Kidney glomerular epithelial cell (primary cell): ENCODE measurements at regions not wholly inside any gene's neighbourhood (a gene's known extent, or its start where the extent isn't known, plus 50 kb on each side); places are given as distances from the start of the nearest gene placed in this dataset.

ENCODE experiments used
- DNase-seq: peaks from one replicate; lab custom pipeline; 2025; lab: John Stamatoyannopoulos, UW

GRCh38 chr6:90435207-90435899, 138.7 kb upstream of the BACH2 start:
- no peak for DNase-seq

DNA sequence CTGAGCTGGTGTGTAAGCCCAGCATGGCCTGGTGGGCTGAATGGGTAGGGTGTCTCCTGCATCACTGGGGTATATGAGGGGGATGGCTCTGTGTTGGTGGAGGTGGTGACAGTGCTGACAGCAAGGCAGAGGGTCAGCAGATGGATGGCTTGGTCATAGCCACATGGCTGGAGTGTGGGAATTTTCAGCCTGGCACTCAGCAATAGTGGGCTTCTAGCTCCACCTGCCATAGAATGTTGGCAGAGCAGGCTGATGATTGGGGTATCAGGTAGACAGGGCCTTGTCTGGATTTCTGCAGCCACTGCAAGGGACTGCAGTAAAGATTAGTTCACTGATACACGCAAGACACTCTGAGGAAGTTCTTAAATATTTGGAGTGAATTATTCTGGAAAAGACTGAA, 137.5 kb upstream of the BACH2 start:
- no peak for DNase-seq

DNA sequence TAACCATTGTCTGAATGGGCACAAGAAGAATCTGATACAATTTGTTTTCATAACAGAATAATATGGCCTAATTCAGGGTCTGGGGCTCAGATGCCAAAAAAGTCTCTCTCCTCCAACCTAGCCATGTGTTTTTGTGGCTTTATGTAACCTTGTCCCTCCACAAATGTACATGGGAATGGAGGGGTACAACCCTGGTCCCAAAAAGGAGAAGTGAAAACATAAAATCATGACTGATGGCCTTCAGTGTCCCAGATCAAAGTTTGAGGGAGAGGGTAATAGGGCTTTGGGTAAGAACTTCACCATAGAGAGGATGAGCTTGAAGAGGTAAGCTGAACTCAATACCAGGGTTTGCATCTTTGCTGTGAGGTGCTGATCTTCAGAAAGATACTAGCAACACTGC, 136.3 kb upstream of the BACH2 start:
- DNase-seq = no peak

DNA sequence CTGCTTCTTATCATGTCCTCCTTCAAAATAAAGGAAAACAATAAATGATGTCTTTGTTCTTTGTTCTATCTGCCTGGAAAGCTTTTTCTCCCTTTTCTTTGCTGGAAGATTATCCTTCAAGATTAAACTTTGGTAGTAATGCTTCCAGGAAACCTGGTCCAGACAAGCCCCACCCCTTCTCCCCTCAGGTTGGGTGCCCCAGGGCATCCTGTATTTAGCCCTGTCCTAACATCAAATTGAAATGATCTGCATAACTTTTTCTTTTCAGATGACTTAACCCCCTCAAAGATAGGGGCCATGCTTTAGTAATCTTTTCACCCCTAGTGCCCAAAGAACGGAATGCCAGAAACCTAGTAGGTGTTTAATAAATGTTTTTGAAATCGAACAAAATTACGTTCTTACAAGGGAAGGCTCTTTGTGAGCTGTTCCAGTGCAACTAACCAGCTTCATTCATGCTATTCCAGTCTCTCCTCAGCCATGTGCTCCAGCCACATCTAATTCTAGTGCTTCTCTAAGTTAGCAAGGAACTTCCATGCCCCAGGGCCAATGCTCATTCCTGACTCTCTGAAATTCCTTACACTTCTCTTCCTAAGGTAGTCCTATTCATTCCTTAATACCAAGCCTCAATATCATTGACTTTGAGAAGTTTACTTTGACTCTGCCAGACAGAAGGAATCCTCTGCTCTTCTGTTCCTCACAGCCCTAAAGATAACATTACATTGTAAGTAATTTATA, 135.6 kb upstream of the BACH2 start:
- no peak for DNase-seq

DNA sequence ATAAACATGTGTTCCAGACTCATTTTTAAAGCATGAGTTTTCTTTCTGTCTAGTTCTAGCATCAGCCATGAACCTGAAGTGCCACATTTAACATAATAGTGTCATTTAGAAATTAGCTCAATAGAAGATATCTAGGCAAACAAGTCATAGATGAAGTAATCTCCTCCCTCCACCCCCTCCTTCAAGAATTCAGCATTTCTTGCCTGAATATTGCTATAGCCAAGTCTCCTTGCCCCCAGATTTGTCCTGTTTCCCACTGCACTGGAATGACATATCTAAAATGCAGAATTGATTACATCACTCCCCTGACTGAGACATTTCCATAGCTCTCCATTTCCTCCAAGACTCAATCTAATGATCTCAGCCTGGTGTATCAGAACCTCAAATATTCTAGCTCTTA, 134.9 kb upstream of the BACH2 start:
- no peak for DNase-seq

DNA sequence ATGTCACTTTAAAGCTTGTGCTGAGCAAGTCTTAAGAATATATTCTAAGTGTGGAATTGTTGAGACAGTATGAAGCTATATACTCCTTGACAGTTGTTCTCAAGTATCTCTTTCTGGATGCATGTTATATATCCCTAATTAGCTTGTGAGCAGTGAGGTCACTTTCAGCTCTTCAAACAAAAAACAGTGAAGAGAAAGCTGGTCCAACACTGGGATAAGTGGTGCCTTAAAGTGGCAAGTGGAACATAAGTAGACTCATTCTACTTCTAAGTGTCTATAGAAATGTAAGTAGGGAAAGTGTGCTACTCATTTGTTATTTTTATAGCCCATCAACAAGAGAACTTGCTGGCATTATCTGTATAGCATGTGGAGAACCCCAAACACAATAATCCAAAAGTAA, 133.1 kb upstream of the BACH2 start:
- DNase-seq = no peak

GRCh38 chr6:90428514-90428913, 131.9 kb upstream of the BACH2 start:
- no peak for DNase-seq

DNA sequence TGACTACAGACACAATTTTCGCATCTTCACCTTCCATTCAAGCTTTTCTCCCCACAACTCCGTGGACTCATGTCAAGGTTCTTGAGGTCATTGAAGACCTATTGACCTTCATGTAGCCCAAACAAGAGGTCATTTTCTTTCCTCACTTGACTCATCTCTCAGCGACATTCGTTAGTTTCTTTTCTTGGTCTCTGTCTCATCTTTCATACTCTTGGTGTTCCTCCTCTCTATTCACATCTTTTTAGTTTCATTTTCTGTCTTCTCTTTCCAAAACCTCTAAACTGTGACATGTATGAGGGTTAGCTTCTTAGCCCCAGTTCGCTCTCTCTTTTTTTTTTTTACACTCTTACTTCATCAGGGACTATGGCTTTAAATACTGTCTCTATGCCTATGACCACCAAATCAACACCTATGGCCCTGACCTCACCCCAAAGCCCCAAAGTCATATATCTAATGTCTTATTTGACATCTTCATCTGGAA, 128.6 kb upstream of the BACH2 start:
- DNase-seq = no peak

DNA sequence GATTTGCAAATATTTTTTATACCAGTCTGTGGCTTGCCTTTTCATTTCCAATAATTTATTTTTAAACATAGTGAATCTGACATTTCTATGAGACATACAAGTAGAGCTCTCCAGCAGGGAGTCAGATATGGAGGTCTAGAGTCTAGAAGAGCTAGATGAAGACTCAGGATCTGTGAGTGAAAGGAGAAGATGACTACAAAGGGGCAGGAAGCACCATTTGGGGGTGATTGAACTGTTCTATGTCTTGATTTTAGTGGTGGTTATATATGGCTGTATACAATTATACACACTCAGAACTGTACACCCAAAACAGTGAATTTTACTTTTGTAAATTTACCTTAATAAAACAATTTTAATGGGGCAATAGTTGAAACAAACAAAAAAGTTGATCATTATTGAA, 127.9 kb upstream of the BACH2 start:
- no peak for DNase-seq

GRCh38 chr6:90421666-90422065, 125.0 kb upstream of the BACH2 start:
- no peak for DNase-seq

- no peak for DNase-seq
These were observed 123.9 kb upstream of the BACH2 start for GRCh38 chr6:90420500-90420899.

GRCh38 chr6:90417385-90417784, 120.7 kb upstream of the BACH2 start:
- DNase-seq = no peak

- DNase-seq = no peak
These were observed 119.7 kb upstream of the BACH2 start for GRCh38 chr6:90416322-90416721.

DNA sequence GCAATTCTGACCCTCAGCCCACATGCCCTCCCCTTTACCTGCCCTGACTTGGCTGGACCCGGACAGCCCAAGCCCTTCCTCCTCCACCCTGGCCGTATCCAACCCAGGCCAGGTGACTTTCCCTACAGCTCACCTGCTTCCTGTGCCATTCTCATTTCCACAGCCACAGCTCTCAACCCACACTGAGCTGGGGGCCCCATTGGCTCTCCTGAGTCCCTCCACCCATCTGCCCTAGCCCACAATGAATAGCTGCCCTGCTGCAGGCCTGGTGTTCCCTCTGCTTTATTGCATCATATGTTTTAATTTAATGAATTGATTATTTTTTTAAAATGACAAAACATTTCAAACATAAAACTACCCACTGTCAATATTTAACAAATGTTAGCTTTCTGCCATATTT, 118.5 kb upstream of the BACH2 start:
- no peak for DNase-seq

GRCh38 chr6:90414352-90414751, 117.7 kb upstream of the BACH2 start:
- no peak for DNase-seq

DNA sequence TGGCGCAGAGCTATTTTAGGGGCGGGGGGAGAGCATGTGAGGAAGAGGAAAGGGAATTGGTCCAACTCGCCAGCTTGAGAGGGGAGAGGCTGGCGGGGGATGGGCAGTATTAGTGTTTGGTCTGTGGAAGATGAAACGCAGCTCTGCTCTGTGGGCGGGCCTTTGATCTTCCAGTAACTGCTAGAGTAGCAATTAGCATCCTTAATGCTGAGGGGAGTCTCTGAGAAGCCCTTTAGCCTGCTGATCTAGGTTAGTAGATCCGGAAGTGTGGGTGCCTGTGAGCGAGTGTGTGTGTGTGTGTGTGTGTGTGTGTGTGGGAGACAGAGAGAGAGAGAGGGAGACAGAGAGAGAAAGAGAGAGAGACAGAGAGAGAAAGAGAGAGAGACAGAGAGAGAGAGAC, 117.2 kb upstream of the BACH2 start:
- no peak for DNase-seq

DNA sequence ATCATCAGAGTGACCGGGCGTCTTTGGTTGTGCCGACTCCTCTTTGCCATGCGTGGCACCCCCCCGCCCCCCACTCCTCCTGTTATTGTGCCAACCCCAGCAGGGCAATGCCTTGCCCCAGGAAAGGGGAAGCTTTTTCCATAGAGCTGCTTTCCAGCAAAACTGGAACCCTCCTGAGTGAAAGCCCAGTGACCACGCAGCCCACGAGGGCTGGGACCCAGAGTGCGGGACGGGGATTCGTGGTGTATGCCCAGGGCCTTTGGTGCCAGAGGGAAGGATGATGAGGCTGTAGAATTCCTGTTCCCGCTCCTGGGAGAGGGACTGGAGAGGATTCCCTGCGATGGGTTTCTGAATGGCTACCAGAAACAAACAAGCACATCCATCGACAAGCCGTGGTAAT, 116.8 kb upstream of the BACH2 start:
- DNase-seq = no peak

GRCh38 chr6:90412538-90413369, 116.1 kb upstream of the BACH2 start:
- DNase-seq = no peak

DNA sequence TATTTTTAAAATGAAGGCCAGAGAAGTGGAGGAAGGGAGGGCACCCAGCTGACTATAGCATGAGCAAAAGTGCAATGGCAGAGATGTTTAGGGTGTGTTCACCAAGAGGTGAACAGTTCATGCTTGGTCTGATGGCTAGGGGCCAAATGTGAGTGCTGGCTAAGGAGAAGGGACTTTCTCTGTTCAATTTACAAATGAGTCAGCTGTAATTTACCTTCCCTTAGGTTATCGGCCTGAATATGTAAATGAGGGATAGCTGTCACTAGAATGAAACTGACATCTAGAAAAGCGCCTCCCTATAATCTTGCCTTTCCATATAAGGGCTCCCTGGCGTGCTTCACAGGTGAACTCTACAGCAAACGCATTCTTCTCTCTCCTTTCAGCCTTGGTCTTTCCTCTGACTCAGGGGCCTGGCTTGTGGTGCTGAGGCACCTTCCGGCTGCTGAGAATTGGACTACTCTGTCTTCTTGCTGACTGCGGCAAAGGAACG, 114.7 kb upstream of the BACH2 start:
- no peak for DNase-seq

DNA sequence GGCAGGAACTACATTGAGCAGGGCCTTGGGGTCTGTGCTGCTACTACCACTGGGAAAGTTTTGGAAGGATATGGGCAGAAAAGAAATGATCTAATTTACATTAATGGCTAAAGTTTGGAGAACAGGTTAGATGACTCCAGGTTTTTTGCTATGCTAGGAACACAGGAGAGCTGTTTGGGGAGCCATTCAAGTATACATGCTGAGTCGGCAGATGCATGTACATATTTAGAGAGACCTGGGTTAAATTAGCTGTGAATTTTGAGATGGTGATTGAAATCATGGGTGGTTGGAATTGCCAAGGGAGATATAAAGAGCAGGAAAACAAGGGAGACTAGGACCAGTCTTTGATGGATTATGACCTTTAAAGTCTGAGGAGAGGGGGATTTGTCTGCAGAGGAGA, 113.1 kb upstream of the BACH2 start:
- no peak for DNase-seq

GRCh38 chr6:90406957-90407356, 110.3 kb upstream of the BACH2 start:
- no peak for DNase-seq

DNA sequence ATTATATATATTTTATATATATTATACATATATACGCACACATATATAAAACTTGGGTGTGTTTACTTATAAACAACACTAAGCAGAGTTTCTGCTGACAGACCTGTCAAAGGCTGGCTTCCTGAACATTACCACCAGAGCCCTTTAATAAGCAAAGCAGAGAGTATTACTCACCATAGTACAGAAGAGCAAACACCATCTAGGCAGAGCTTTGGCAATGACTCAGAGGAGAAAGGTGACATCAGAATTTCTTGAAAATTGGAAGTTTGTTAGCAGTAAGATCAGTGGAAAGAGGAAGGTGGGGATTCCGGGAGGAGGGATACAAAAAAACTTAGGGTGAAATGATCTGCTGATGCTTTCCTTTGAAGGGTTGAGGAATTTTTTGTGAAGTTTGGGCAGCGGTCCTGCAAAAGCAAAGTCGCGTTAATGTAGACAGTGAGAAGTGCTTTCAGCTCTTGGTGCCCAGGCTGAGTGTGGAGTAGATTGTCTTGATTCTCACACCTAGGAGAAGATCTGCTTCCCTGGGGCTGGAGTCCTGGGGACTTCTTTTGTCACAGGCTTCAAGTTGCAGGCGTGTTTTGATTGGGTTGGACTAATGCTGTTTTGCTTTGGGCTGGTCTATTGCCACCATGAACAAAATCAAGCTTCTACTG, 109.6 kb upstream of the BACH2 start:
- DNase-seq = peak; percentile 89
